ENCODE measurements at regions not wholly inside any gene's neighbourhood (a gene's known extent, or its start where the extent isn't known, plus 50 kb on each side); places are given as distances from the start of the nearest gene placed in this dataset.

DNA sequence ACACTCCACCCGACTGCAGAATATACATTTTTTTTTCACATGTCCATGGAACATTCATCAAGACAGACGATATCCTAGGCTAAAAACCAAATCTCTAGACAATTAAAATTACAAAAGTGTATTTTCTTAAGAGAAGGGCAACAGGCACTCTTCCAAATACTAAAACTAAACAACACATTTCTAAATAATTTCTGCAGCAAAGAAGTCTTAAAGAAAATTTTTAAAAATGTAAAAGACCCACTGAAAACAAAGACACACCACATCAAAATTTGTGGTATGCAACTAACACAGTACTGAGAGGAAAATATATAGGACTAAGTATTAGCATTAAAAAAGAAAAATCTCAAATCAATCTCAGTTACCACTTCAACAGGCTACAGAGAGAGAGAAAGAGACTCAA lies 570.0 kb downstream of the SLC16A7 start:
- TF ChIP-seq, protein P1, sequence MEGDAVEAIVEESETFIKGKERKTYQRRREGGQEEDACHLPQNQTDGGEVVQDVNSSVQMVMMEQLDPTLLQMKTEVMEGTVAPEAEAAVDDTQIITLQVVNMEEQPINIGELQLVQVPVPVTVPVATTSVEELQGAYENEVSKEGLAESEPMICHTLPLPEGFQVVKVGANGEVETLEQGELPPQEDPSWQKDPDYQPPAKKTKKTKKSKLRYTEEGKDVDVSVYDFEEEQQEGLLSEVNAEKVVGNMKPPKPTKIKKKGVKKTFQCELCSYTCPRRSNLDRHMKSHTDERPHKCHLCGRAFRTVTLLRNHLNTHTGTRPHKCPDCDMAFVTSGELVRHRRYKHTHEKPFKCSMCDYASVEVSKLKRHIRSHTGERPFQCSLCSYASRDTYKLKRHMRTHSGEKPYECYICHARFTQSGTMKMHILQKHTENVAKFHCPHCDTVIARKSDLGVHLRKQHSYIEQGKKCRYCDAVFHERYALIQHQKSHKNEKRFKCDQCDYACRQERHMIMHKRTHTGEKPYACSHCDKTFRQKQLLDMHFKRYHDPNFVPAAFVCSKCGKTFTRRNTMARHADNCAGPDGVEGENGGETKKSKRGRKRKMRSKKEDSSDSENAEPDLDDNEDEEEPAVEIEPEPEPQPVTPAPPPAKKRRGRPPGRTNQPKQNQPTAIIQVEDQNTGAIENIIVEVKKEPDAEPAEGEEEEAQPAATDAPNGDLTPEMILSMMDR (IDR thresholded peaks at IDR 0.05), result no peak
- H3K27me3 ChIP-seq, result no peaks in the 10 kb centered on the region
- H3K4me1 ChIP-seq, result no peaks in the 10 kb centered on the region
- H3K27ac ChIP-seq, result no peak overlapping the region
- no peaks in the 10 kb centered on the region for H3K36me3 ChIP-seq
- intact Hi-C loops (cut with DNase I), result no loop called here
- no peak overlapping the region for H3K9ac ChIP-seq (ENCODE audit: low read depth in 2 of 2, low read length in 2 of 2)
- H3K9me3 ChIP-seq, result no peaks in the 10 kb centered on the region
- no peak for DNase-seq
- H3K4me3 ChIP-seq, result no peak overlapping the region

DNA sequence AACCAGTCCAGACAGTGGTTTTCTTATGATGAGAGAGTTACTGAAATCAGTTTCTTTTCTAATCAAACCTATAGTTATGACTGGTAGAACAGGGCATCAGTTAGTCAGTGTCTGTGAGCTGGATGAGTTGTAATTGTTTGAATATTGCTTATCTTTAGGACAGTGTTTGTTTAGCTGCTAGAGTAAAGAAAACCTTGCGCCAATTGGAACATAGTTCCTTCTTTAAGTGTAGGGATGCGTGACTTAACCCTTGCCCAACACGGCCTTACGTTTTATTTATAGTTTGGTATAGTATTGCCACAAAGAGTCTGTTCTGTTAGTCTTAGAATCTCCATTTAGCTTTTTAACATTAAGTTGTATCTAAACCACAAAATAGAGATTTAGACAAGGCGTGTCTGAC lies 572.6 kb downstream of the SLC16A7 start:
- Histone ChIP-seq H3K36me3 (no peaks in the 10 kb centered on the region), H3K4me3 (no peak overlapping the region), H3K9me3 (no peaks in the 10 kb centered on the region), H3K27me3 (no peaks in the 10 kb centered on the region), H3K9ac (ENCODE audit: low read depth in 2 of 2, low read length in 2 of 2) (no peak overlapping the region), H3K4me1 (no peaks in the 10 kb centered on the region), H3K27ac (no peak overlapping the region)
- no peak for DNase-seq
- intact Hi-C loops (cut with DNase I), result no loop called here
- TF ChIP-seq, protein P1 (IDR thresholded peaks at IDR 0.05), result no peak

DNA sequence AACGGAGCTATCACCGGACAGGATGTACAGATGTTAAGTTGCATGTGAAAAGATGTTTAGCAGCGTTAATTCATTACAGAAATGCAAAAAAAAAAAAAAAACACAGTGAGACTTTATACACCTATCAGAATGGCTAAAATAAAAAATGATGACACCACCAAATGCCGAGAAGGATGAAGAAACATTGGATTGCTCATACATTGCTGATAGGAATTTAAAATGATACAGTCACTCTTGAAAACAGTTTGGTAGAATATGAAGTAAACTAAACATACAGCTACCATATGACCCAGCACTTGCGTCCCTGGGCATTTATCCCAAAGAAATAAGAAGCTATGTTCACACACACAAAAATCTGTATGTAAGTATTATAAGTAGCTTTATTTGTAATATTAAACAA lies 574.1 kb downstream of the SLC16A7 start:
- TF ChIP-seq, protein P1 (IDR thresholded peaks at IDR 0.05), result no peak
- no peaks in the 10 kb centered on the region for H3K4me1 ChIP-seq
- intact Hi-C loops (cut with DNase I), result no loop called here
- DNase-seq, result no peak
- no peak overlapping the region for H3K4me3 ChIP-seq
- H3K36me3 ChIP-seq, result no peaks in the 10 kb centered on the region
- H3K9ac ChIP-seq (ENCODE audit: low read depth in 2 of 2, low read length in 2 of 2), result no peak overlapping the region
- H3K9me3 ChIP-seq, result no peaks in the 10 kb centered on the region
- no peak overlapping the region for H3K27ac ChIP-seq
- no peaks in the 10 kb centered on the region for H3K27me3 ChIP-seq

DNA sequence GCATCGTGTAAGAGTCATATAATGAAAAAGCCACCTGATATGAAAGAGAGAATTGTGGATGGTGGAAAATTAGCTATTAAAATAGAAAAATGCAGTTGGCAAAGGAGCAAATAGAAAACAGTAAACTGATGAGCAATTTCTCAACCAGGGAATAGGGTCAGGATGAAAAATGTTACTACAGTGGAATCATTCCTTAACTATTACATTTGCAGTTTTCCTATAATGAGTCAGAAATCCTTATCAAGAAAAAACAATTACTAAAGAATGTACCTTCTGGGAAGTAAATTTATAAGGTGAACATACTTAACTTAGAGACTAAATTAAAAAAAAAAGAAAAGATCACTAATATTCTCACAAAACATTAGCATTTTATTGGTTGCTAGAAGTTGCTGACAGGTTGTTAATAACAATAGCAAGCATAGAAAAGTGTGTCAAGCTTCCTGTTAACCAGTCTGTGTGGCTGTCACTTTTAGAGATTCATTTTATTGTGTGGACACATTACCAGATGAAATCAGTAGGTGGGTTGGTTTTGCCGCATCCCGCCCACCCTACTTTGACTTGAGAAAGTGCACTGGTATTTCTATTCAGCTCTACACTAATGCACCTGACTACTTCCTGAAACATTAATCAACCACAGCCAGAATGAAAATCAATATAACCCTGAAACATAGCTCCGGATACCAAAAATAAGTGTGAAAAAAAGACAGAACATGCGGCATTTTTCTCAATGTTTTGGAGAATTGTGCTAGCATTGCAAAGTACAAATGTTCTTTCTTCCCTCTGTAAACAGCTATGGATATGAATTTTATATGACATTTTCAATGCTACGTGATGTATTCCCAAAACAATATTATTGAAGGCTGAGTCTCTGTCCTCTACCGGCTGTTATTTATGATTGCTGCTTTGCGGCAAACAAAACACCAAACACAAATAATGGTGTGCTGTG lies 576.7 kb downstream of the SLC16A7 start:
- no peaks in the 10 kb centered on the region for H3K27me3 ChIP-seq
- no peak for DNase-seq
- H3K9ac ChIP-seq (ENCODE audit: low read depth in 2 of 2, low read length in 2 of 2), result no peak overlapping the region
- intact Hi-C loops (cut with DNase I), result no loop called here
- H3K4me3 ChIP-seq, result no peak overlapping the region
- H3K4me1 ChIP-seq, result no peaks in the 10 kb centered on the region
- TF ChIP-seq, protein P1 (IDR thresholded peaks at IDR 0.05), result no peak
- H3K27ac ChIP-seq, result no peak overlapping the region
- H3K36me3 ChIP-seq, result no peaks in the 10 kb centered on the region
- H3K9me3 ChIP-seq, result no peaks in the 10 kb centered on the region

DNA sequence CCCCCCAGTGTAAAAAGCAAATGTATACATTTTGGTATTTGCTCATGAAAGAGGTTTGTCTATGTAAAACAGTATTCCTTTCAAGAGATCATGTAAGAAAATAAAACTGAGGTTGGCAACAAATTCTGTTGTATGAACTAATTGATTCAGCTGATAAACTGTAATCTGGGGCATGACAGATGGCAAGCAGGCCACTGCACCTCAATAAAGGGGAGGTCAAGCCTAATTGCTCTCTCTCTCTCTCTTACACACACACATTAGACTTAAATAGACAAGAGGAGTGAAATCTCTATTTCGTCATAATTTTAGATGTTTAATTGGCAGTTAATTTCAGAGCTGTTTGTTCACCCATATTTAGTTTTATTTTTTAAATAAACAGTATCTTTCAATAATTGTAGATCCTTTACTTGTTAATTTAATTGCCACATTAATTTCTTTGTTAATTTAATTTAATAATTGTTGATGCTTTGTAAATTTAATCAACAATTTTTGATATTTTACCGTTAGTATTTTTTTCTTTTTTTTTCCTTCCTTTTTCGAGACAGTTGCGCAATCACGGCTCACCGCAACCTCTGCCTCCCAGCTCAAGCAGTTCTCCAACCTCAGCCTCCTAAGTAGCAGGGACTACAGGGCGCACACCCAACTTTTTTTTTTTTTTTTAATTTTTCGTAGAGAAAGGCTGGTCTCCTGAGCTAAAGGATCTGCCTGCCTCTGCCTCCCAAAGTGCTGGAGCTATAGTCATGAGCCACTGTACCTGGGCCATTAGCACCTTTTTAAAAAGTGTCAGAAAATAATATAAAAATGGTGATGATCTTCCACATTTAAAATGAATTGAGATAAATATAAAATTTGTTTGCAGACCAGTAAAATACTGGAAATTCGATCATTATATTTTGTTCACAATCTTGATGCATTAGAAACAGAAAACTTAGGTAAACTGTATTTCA lies 577.7 kb downstream of the SLC16A7 start:
- no peaks in the 10 kb centered on the region for H3K27me3 ChIP-seq
- intact Hi-C loops (cut with DNase I), result no loop called here
- no peak overlapping the region for H3K9ac ChIP-seq (ENCODE audit: low read depth in 2 of 2, low read length in 2 of 2)
- no peak for DNase-seq
- TF ChIP-seq, protein P1 (IDR thresholded peaks at IDR 0.05), result no peak
- no peak overlapping the region for H3K27ac ChIP-seq
- H3K4me1 ChIP-seq, result no peaks in the 10 kb centered on the region
- H3K9me3 ChIP-seq, result no peaks in the 10 kb centered on the region
- H3K4me3 ChIP-seq, result no peak overlapping the region
- H3K36me3 ChIP-seq, result no peaks in the 10 kb centered on the region

Measured in colonic mucosa (tissue), 4 donors.